ENCODE measurements at regions not wholly inside any gene's neighbourhood (a gene's known extent, or its start where the extent isn't known, plus 50 kb on each side); places are given as distances from the start of the nearest gene placed in this dataset.

GRCh38 chr19:32241306-32241705 lies 104.1 kb upstream of the ZNF507 start:
- Histone ChIP-seq H3K4me3 (ENCODE audit: low read depth in 1 of 3, low read length in 3 of 3) (no peak overlapping the region), H3K9ac (ENCODE audit: low read depth in 1 of 2, low read length in 2 of 2) (no peak overlapping the region), H3K9me3 (ENCODE audit: control insufficient read depth in 4 of 4, low read length in 3 of 4) (no peaks in the 10 kb centered on the region), H3K27ac (ENCODE audit: low read depth in 1 of 2, low read length in 2 of 2) (no peak overlapping the region), H3K4me1 (ENCODE audit: control insufficient read depth in 4 of 4, insufficient read depth in 4 of 4, low read length in 3 of 4) (no peaks in the 10 kb centered on the region), H3K36me3 (ENCODE audit: control insufficient read depth in 4 of 4, insufficient read depth in 3 of 4, low read depth in 1 of 4, low read length in 3 of 4) (no peaks in the 10 kb centered on the region), H3K27me3 (ENCODE audit: control insufficient read depth in 4 of 4, insufficient read depth in 4 of 4, low read length in 3 of 4) (peaks cover 0 to 4% (median 0%) of the 10 kb centered on the region in 4 donors)
- no peak for DNase-seq (ENCODE audit: low spot score)
- WGBS = 76% methylated on average over 8 of the region's 8 CpGs
- TF ChIP-seq HNF4A (conservative IDR thresholded peaks at IDR 0.05) = no peak
- no peak for TF ChIP-seq RAD21 (IDR thresholded peaks at IDR 0.05)
- no peak for TF ChIP-seq GABPA (IDR thresholded peaks at IDR 0.05 in 1 of 2, conservative IDR thresholded peaks at IDR 0.05 in 1 of 2)
- TF ChIP-seq HNF4G (IDR thresholded peaks at IDR 0.05) = no peak
- no peak for TF ChIP-seq NR2F2 (IDR thresholded peaks at IDR 0.05)
- TF ChIP-seq ZBTB33 (IDR thresholded peaks at IDR 0.05) = no peak
- TF ChIP-seq MAX (IDR thresholded peaks at IDR 0.05) = no peak
- TF ChIP-seq TAF1 (conservative IDR thresholded peaks at IDR 0.05) = no peak
- TF ChIP-seq ATF3 (IDR thresholded peaks at IDR 0.05) = no peak
- no peak for TF ChIP-seq FOXA2 (IDR thresholded peaks at IDR 0.05)
- TF ChIP-seq JUND (IDR thresholded peaks at IDR 0.05) = no peak
- TF ChIP-seq YY1 (IDR thresholded peaks at IDR 0.05) = no peak
- no peak for TF ChIP-seq CTCF (IDR thresholded peaks at IDR 0.05; ENCODE audit: low read depth, low read length, missing input control)
- TF ChIP-seq RXRA (IDR thresholded peaks at IDR 0.05) = no peak
- no peak for TF ChIP-seq SP1 (IDR thresholded peaks at IDR 0.05)
- no peak for TF ChIP-seq EGR1 (IDR thresholded peaks at IDR 0.05; ENCODE audit: low read depth in 2 of 2)
- no peak for TF ChIP-seq FOXA1 (IDR thresholded peaks at IDR 0.05)
- TF ChIP-seq REST (IDR thresholded peaks at IDR 0.05) = no peak
